HG03025 (cell line): ENCODE measurements at regions not wholly inside any gene's neighbourhood (a gene's known extent, or its start where the extent isn't known, plus 50 kb on each side); places are given as distances from the start of the nearest gene placed in this dataset.
"Not testable (repeated sequence)": the region's sequence is repeated elsewhere in the genome, so short reads cannot be mapped to it uniquely, and the experiment has no call there.

Source experiments
- ATAC-seq: cut with Tn5 transposase; IDR thresholded peaks from one replicate; pipeline ENCODE4 v1.9.1; 2021; ENCODE audit warnings: mild to moderate bottlenecking, moderate library complexity; ENCODE audit not compliant: unreplicated experiment, low FRiP score

DNA sequence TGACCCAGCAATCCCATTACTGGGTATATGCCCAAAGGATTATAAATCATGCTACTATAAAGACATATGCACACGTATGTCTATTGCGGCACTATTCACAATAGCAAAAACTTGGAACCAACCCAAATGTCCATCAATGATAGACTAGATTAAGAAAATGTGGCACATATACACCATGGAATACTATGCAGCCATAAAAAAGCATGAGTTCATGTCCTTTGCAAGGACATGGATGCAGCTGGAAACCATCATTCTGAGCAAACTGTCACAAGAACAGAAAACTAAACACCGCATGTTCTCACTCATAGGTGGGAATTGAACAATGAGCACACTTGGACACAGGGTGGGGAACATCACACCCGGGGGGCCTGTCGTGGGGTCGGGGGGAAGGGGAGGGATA lies 80.1 kb upstream of the TMEM170B start:
- ATAC-seq = not testable (repeated sequence)

DNA sequence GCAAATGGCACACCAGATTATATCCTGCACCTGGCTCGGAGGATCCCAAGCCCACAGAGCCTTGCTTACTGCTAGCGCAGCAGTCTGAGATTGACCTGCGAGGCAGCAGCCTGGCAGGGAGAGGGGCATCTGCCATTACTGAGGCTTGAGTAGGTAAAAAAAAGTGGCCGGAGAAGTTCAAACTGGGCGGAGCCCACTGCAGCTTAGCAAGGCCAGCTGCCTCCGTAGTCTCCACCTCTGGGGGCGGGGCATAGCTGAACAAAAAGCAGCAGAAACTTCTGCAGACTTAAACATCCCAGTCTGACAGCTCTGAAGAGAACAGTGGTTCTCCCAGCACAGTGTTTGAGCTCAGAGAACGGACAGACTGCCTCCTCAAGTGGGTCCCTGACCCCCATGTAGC lies 85.4 kb upstream of the TMEM170B start:
- ATAC-seq = not testable (repeated sequence)

DNA sequence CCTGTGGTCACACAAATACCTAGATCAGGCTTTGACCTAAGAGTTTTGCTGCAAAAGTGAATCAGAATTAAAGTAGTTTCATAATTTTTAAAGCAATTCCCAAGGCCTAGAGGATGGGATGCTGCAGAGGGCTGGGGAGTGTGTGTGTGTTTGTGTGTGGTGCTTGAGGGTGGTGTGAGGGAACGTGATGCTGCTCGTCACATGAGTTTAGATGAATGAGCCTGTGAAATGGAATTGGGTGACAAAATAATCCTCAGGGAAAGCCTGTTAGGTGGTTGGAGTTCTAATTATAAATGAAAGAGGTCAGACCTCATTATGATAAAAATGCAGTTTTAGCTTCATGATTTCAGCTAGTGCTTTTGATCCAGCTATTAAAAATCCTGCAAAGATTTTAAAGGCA lies 87.5 kb upstream of the TMEM170B start:
- no peak for ATAC-seq

DNA sequence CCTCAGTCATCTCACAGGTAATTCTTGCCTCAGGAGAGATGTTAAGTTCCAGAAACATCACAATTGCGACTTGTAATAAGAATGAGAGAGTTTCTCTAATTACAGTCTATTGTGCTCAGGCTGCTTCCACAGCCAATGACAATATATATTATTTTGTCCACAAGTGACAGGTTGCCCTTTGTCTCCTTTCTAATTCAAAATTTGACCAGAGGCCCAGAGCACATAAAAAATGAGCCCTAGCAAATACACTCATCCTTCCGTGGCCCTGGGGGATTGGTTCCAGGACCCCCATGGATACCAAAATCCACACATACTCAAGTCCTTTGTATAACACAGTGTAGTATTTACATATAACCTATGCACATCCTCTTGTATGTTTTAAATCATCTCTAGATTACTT lies 88.1 kb upstream of the TMEM170B start:
- ATAC-seq = no peak

DNA sequence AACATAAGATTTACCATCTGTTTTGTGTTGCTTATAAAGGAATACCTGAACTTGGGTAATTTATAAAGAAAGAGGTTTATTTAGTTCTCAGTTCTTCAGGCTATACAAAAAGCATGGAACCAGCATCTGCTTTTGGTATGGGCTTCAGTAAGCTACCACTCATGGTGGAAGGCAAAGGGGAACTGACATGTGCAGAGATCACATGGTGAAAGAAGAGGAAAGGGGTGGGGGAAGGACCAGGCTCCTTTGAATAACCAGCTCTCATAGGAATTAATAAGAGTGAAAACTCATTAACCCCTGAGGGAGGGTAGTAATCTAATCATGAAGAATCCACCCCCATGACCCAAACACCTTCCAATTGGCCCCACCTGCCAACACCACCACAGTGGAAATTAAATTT lies 89.5 kb upstream of the TMEM170B start:
- no peak for ATAC-seq

DNA sequence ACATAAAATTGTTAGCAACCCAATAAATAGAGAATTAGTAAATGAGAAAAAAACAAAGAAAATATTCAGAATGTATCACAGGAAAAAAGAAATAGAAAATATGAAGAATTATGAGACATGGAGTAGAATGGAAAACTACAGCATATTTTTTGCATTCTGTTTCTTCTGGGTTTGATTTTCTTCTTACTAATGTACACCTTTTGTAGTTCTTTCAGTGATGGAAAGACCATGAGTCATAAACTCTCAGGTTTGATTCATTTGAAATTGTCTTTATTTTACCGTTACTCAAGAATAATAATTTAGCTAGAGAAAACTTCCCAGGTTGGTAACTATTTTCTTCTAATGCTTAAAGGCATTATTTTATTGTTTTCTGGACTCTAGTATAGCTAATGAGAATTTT lies 90.3 kb upstream of the TMEM170B start:
- no peak for ATAC-seq

DNA sequence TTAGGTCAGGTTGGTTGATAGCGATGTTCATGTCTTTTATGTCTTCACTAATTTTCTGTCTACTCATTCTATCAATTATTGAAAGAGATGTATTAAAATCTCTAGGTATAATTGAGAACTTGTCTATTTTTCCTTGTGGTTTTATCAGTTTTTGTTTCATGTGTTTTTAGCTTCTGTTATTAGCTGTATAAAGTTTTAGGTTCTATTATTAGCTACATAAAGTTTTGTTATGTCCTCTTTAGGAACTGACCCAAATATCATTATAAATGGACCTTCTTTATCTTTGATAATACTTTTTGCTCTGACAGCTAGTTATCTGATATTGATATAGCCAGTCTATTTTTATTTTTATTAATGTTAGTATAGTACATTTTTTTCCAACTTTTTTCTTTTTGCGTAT lies 92.4 kb upstream of the TMEM170B start:
- ATAC-seq = no peak

DNA sequence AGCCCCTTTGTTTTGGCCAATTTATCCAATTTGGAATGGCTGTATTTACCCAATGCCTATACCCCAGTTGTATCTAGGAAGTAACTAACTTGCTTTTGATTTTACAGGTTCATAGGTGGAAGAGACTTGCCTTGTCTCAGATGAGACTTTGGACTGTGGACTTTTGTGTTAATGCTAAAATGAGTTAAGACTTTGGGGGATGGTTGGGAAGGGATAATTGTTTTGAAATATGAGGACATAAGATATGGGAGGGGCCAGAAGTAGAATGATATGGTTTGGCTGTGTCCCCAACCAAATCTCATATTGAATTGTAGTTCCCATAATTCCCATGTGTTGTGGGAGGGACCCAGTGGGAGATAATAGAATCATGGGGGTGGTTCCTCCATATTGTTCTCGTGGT lies 94.4 kb upstream of the TMEM170B start:
- ATAC-seq = not testable (repeated sequence)

DNA sequence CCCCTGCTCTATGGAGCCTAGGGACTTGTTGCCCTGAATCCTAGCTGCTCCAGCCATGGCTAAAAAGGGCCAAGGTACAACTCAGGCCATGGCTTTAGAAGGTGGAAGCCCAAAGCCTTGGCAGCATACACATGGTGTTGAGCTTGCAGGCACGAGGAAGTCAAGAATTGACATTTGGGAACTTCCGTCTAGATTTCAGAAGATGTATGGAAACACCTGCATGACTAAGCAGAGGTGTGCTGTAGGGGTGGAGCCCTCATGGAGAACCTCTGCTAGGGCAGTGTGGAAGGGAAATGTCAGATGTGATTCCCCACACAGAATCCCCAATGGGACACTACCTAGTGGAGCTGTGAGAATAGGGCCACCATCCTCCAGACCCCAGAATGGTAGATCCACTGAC lies 95.1 kb upstream of the TMEM170B start:
- ATAC-seq = no peak

DNA sequence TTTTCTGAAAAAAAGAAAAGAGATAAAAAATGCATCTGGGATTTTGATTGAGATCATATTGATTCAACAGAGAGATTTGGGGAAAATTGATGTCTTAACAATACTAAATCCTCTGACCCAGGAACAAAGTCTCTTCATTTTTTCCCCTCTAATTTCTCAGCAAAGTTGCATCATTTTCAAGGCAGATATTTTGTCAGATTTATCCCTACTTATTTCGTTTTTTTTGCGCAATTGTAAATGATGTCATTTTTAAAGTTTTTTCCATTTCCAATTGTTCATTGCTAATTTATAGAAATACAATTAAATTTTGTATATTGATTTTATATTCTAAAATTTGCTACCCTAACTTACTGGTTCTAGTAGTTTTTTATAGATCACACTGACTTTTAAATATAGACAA lies 97.7 kb upstream of the TMEM170B start:
- no peak for ATAC-seq

DNA sequence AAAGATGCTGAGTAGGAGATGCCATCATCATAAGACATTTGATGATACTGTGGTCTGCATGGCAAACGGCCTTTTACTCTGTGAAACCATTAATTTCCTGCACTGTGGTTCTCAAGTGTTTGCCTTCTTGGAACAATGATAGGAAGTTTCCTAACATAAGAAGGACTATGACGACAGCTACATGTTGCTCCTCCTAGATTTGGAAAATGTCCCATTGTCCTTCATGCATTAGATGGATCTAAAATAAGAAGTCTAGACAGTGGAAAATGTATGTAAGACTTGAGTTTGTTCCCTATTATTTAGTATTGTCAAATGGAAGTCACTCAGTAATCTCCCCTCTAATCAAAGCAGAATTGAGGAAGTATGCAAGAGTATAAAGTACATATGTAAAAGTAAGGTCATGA lies 98.5 kb upstream of the TMEM170B start:
- no peak for ATAC-seq

DNA sequence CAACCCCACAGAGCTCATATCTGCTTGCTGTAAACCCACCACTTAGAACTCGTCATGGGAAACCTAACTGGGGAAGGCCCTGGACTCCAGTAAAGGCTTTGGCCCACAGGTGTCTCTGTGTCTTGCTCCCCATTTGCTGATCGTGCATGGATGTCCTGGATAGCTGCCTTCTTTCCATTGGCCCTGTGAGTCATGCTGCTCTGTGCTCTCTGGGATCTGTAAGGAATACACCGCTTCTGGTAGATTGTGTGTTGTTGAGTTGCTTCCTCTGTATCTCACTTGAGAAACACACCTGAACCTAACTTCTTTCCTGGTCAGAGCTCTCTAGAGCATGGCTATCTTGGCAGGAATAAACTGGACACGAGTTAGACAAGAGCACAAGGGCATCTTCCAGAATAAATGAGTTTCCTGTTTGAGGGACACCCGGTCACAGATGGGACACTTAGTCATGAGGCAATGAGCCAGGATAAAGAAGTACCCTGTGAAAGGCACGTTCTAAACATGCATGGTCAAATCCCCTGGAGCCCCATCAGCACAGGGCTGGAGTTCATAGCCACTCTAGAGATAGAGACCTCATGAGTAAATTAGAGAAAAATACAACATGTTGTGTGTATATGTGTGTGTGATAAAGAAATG lies 99.6 kb upstream of the TMEM170B start:
- ATAC-seq = no peak

DNA sequence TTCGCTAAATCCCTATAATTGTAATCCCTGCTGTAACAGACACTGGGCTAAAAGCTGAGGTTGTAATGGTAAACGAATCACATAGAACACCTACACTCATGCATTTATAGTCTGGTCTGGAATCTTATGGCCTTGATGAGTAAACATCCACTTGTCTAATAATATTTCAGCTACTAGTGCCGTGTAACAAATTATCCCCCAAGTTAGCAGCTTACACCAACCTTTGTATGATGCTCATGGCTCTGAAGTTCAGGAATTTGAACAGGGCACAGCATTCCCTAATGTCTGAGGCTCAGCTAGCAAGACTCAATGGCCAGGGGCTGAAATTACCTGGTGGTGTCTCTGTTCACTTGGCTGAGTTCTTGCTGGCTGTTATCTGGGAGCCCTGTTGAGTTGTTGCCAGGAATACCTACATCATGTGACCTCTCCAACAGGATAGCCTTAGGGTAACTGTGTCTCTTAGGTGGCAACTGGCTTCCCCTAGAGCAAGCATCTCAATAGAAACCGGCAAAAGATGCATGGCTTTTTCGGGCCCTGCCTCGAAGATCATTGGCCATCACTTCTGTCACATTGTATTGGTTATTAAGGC lies 100.9 kb upstream of the TMEM170B start:
- no peak for ATAC-seq

DNA sequence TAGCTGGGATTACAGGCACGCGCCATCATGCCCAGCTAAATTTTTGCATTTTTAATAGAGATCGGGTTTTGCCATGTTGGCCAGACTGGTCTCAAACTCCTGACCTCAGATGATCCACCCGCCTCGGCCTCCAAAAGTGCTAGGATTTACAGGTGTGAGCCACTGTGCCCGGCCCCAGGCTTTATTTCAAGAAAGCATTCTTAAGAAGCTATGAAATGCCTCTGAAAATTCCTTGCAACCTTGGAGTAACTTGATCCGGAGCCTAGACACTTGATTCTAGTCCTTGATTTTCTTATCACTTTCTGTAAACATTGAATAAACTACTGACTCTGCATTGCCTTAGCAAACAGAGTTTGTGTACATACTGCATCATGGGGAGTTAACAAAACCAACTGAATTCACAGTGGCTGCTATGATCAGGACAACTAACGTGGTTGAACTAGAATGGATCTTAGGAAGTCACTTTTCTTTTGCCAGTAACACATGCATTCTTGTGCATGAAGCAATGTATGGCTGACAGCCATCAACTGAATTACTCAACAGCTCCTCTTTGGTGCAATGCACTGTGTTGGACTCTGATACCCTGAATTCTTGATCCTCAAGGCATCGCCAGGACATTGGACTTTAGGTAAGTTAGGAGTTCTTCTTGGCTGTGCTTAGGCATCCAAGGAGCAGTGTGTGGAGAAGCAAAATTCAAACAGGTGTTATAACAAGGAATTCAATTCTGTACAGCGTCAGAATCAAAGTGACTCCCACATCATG lies 102.8 kb upstream of the TMEM170B start:
- ATAC-seq = no peak

DNA sequence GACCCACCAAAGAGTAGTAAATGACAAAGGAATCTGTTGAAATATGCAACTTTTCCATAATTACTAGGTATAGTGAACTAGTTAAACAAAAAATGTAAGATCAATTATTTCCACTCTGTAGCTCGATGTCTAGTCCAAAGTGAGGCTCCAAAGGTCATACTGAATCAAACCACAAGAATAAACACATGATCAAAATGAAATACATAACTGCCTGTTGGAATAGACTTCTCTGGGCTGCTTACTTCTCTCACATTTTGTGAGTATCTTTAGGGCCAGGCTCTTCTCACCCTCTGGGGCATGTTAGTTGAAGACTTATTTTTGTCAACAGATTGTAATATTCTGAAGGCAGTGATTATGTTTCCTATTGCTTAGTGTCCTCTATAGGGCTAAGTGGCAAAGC lies 103.7 kb upstream of the TMEM170B start:
- no peak for ATAC-seq

DNA sequence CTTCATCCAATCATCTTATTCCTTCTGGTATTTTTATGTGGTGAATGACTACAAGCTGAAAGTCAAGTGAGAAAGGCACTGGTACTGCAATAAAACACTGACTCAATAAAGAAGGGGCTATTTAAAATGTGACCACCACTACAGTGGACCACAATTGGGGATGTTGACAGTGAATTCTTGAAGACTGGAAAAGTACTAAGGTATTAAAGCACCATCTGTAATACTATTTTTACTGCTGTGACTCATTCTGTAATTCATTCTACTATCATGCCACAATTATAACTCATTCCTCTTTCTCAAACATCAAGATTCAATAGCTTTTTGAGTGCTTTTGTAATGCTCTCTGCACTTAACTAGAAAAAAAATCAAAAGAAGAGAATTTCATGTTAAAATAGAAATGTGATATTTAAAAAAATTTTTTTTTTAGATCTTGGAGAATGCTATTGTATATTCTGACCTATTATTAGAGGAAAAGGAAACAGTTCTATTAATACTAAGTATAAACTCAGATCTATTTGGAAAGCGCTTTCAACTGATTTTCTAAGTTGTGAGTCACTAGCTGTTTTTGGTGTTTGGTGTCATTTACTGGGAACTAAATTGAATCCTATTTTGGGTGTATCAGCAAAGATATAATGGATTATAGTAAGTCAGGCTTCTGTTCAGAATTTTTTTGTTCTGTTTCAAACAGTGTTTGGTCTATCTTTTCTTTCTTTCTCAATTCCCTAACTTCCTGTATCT lies 104.7 kb upstream of the TMEM170B start:
- ATAC-seq = no peak

DNA sequence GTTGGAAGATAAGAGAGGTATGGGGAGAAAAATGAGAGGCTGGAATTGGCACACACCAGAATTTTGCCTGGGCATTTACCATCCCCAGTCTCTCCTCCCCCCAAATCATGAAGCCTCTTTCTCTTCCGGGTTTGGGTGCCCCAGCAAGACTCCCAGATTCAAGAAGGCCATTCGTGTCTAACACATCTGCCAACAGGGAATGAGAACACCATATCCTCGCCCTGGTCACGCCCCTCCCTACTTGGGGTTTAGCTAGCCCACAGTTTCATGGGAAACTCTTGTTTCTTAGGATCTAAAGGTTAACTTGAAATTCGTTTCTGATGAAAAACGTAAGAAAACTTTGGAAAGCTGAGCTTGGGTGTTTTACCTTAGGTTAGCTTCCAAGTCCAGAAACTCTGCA lies 105.5 kb upstream of the TMEM170B start:
- ATAC-seq = no peak

DNA sequence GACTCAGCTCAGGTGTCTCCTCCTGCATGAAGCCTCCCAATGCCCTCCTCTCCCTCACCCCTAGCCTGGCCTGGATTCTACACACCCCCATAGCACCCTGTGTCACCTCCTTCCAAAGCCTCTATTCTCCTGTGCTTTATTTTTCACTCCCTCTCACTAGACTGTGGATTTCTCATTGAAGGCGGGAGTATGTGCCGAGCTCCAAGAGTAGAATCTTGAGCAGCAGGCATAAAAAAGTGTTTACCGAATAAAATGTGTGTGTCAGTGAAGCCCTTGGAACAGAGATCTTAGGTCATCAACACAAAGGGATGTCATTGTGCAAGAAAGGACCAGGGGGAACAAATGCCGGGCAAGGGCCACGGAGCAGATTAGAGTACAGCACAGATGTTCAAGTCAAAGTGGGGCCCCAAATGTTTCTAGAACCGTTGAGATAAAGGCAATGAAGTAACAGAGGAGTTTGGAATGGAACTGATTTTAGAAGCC lies 106.1 kb upstream of the TMEM170B start:
- ATAC-seq = no peak

DNA sequence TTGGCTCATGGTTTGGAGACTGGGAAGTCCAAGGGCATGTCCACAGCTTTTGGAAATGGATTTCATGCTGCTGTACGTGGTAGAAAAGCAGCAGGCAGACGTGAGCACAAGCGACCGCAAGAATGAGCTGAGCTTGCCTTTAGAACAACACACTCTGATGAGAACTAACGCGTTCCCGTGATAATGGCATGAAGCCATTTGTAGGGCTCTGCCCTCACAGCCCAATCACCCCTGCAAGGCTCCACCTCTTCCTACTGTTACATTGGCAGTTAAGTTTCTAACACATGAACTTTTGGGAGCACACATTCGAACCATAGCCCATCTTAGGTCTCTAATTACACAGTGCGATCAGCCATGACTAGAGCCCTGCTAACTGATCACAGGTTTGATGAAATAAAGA lies 107.5 kb upstream of the TMEM170B start:
- no peak for ATAC-seq

DNA sequence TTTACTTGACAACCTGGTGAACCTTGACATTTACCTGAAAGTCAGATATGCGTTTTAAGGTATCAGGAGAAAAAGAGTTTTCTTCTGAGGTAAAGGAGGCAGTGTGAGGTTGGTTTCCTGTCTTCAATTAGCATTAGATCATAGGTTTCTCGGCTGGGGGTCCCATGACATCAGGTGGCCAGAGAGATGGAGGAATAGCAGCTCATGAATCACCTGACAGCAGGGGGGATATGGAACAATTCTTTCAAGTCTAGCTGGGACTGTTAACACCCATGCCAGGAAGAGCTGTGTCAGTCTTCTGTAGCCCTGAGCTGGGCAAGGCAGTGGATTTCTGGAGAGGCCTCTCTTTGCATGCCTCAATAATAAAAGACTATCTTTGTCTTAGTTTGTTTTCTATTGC lies 108.0 kb upstream of the TMEM170B start:
- no peak for ATAC-seq

DNA sequence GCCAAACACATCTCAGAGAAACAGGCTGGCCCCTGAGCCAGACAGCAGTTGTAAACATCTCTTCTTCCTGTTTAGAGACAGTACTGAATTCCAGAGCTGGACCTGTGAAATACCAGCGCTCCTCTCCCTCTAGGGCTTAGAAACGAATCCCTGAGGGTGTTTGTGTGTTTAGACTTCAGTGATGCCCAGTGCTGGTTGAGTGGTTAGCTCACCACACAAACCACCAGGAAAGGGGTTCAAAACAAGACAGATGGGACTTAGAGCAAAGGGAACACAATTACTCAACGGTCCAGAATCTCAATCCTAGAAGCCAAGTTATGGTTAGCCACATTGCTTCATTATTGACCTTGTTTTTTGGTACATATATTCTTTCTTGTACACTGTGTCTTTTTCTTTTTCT lies 108.7 kb upstream of the TMEM170B start:
- ATAC-seq = no peak
